SK-N-SH (cell line): ENCODE measurements at regions not wholly inside any gene's neighbourhood (a gene's known extent, or its start where the extent isn't known, plus 50 kb on each side); places are given as distances from the start of the nearest gene placed in this dataset.

Source experiments
- CTCF ChIP-seq: fragments of 200-600 bp; sonication (generic); IDR thresholded peaks from 2 replicates; pipeline ENCODE4 v1.6.1; 2017; ENCODE audit warnings: antibody characterized with exemption, mild to moderate bottlenecking, moderate library complexity
- FOSL2 ChIP-seq: IDR thresholded peaks from 2 replicates; pipeline ENCODE4 v1.4.0; 2012; ENCODE audit warnings: low read depth, mild to moderate bottlenecking, moderate library complexity, borderline replicate concordance
- FOXJ3 ChIP-seq: sonication (generic); formaldehyde crosslinking; IDR thresholded peaks from 2 replicates; pipeline ENCODE4 v1.5.1; 2020; ENCODE audit warnings: mild to moderate bottlenecking, missing genetic modification reagents
- FOXM1 ChIP-seq: IDR thresholded peaks from 2 replicates; pipeline ENCODE4 v1.4.0; 2012; ENCODE audit warnings: low read depth, mild to moderate bottlenecking
- RCOR1 ChIP-seq: fragments of 150-350 bp; IDR thresholded peaks from 2 replicates; pipeline ENCODE4 v1.6.1; 2017; ENCODE audit warnings: antibody characterized with exemption, low read length
- RFX5 ChIP-seq: IDR thresholded peaks from 2 replicates; pipeline ENCODE4 v1.6.1; 2012; ENCODE audit warnings: mild to moderate bottlenecking, improper control_type of control experiment, low read length
- TEAD4 ChIP-seq: IDR thresholded peaks from 2 replicates; pipeline ENCODE4 v1.4.0; 2012; ENCODE audit warnings: mild to moderate bottlenecking, borderline replicate concordance; ENCODE audit not compliant: insufficient read depth
- USF2 ChIP-seq: fragments of 150-350 bp; IDR thresholded peaks from 2 replicates; pipeline ENCODE4 v1.6.1; 2017; ENCODE audit warnings: antibody characterized with exemption, low read length, low read depth, borderline replicate concordance
- ZBTB33 ChIP-seq: IDR thresholded peaks from 2 replicates; pipeline ENCODE4 v1.4.0; 2012; ENCODE audit warnings: low read depth, borderline replicate concordance

- TF ChIP-seq CTCF: no peak
- TF ChIP-seq USF2: no peak
- no peak for TF ChIP-seq ZBTB33
- TF ChIP-seq FOXM1: no peak
- TF ChIP-seq FOSL2: no peak
- no peak for TF ChIP-seq RCOR1
- TF ChIP-seq FOXJ3 (CRISPR knock-in tag): no peak
- TF ChIP-seq TEAD4: no peak
- TF ChIP-seq RFX5: no peak
These were observed 324.1 kb upstream of the GJE1 start for GRCh38 chr6:141808662-141809061.
